SKM-1 treated with dmso at 0.1 percent for 144 hours (cell line): ENCODE measurements at regions not wholly inside any gene's neighbourhood (a gene's known extent, or its start where the extent isn't known, plus 50 kb on each side); places are given as distances from the start of the nearest gene placed in this dataset.

Experiments used
- DNase-seq: peaks from one replicate; lab custom pipeline; 2025; ENCODE audit not compliant: unreplicated experiment; lab: John Stamatoyannopoulos, UW

DNA sequence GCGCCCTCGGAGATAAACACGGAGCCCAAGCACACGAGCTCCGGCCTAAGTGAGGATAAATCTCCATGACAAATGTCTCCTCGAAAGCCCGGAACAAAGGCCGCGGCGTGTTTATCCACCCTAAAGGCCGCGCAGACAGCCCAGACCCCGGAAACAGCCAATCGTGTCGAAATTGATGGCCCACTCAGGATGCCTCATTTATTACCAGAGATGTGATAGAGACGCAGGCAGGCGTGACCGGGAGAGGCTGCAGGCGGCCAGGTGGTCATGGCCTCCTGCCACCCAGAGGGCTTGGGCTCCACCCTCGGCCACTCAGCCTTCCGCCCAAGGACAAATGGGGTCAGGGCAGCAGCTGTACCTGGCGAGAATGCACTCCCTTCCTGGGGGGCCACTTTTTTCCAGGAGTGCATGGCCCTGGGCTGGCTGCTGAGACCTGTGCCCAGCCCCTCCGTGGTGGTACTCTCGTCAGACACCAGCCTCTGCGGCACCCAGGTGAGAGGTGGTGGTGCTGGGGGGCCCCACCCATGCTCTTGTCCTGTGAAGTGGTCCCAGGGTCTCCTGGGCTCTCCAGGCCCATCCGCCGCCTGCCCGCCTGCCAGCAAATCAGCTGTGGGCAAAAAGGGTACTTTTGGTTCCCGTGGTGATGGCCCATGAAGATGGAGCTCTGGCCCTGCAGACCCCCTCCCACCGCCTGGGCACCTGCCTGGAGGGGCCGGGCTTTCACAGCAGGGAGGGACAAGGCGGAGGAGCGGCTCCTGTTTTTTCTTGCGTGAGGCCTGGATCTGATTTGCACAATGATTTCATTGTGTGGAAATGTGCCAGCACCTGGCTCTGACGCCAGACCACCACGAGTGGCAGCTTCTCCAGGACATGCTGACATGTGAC lies 211.5 kb upstream of the C14orf180 start:
- DNase-seq: no peak

GRCh38 chr14:104368751-104369100 lies 210.8 kb upstream of the C14orf180 start:
- DNase-seq: no peak

DNA sequence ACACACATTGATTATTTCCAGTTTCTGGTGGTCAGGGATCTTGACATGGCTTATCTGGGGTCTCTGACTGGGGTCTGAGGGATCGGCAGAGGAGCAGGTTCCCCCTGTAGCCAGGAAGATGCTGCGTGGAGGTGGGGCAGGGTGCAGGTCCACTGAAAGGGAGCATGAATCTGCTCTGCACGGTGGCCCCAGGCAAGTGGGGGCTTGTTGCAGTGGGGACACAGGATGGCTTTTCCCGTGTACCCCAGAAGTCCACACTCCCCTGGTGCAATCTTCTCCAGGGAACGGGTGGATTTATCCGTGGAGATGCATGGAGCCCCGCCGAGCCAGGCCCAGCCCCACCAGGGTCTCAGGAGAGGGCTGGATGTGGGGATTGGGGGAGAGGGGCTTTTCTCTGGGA lies 210.4 kb upstream of the C14orf180 start:
- no peak for DNase-seq

- no peak for DNase-seq
Measured at GRCh38 chr14:104370256-104370870, 209.2 kb upstream of the C14orf180 start.

DNA sequence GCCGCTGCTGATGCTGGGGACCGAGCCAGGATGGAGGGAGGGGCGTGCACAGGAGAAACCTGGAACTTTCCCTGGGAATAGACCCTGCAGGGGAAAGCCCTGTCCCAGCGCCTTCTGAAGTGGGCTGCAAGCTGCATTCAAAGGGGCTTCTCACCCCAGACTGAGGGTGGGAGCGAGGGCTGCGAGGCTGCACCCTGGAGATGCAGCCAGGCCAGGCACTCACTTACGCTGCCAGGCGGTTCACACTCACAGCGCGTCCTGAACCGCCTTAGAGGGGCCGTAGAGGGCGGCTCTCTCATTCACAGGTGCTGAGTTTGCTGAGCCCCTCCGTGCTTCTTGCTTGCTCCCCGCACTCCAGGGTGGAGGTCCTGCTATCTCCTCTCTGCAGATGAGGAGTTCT lies 208.5 kb upstream of the C14orf180 start:
- no peak for DNase-seq

- DNase-seq: no peak
Measured at GRCh38 chr14:104371917-104372316, 207.6 kb upstream of the C14orf180 start.

- no peak for DNase-seq
Measured at GRCh38 chr14:104372390-104373054, 207.0 kb upstream of the C14orf180 start.

- no peak for DNase-seq
Measured at GRCh38 chr14:104373055-104373854, 206.3 kb upstream of the C14orf180 start.

DNA sequence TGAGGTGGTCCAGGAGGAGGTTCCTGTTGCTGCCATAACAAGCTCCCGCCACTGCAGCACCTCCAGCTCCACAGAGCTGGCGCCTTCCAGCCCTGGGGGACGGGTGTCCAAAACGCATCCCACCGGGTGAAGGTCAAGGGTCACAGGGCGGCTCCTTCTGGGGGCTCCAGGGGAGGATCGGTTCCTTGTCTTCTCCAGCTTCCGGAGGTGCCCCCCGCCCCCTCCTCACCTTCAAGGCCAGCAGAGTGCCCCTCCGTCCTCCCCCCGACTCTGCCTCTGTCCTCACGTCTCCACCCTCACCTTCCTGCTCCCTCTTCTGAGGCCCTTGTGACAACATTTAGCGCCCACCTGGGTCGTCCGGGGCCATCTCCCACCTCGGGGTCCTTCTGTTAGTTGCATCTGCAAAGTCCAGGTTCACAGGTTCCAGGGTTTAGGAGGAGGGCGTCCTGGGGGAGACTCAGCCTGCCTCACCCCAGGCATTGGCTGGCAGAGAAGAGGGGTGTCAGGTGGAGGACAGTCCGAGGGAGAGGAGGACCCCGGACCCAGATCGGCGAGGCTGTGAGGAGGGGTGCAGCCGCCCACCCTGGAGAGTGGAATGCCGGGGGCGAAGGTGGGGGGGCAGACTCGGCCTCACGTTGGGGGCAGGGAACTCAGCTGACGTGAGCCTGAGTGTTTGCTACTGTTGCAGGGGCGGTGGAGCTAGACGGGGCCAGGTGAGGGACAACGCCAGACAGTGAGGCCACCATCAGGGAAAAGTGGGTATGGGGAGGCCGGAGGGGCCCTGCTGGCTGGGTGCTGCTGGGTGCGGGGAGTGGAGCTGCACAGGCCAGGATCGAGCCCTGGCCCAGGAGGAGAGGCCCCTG lies 205.5 kb upstream of the C14orf180 start:
- no peak for DNase-seq

GRCh38 chr14:104374718-104375080 lies 204.9 kb upstream of the C14orf180 start:
- DNase-seq: no peak

DNA sequence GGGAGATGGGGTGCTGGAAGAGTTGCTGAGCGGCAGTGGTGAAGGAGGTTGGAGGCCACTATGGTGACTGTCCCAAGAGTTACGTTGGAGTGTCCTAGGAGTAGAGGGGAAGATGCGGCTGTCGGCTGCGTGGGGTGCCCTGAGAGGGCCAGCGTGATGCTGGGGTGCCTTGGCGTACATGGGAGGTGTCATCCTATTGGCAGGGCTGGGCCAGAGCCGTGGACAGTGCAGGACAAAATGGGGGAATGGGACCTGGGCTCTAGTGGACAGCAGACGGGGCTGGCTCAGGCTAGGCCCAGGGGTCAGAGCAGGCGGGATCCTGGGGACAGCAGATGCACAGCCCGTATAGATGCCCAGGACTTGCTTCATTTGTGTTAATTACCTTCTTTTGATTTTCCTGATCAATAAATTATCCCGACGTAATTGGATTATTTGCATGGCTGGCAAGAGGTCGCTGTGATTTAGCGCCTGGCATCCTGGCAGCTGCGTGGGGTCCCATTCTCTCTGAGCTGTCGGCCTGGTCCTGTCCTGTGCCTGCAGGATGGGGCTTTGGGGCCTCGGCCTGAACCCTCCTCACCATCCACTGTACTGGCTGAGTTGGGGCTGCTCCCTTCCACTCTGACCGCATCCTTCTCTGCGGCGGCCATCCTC lies 203.9 kb upstream of the C14orf180 start:
- DNase-seq: no peak

GRCh38 chr14:104376202-104377140 lies 203.1 kb upstream of the C14orf180 start:
- no peak for DNase-seq

DNA sequence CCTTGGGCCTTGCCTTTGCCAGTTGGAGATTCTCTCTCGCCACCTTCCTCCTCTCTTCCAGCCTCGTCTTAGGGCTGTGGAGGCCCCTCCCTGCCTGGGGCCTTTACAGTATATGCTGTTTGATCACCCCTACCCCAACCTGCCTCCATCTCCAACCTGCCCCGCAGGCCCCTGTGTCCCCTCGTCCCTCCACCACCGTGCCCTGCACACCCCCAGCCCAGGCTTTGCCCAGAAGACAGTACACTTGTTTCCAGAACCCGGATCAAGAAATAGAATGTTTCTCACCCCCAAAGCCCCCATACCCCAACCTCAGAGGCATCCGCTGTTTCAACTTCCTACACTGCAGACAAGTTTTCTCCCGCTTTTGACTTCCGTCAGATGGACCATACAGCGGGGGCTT lies 202.3 kb upstream of the C14orf180 start:
- no peak for DNase-seq

- DNase-seq: no peak
Measured at GRCh38 chr14:104378698-104379113, 200.9 kb upstream of the C14orf180 start.

DNA sequence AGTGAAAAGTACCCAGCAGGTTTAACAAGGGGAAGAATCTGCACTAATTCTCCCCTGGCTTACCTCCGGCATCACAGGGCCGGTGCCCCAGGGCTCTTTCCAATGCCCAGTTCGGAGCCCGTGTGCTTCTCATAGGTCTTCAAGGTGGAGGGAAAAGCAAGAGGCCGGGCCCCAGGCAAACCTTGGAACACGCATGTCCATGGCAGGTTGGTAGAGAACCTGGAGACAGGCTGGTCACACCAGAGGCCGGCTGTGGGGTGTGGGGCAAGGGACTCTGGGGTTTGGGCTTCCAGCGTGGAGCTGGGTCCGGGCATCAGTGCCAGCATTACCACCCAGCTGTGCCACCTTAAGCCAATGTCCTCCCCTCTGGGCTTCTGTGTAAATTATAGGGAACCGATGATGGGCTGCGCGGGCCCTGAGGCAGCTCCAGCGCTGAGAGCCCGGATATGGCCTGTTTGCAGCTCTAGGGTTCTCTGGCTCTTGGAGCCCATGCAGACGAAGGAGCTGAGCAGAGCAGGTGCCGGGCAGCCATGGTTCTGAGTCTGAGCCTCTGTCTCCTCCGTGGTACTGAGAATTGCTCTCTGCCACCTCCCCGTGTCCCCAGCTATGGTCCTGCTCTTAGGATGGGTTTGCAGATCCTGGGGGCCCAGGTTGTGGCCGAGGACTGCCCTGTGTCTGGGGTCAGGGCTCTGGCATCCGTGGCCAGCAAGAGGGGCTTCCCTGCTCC lies 197.0 kb upstream of the C14orf180 start:
- DNase-seq: no peak

GRCh38 chr14:104383088-104383995 lies 196.2 kb upstream of the C14orf180 start:
- DNase-seq: no peak
